Activated naive CD4-positive, alpha-beta T cell treated with Interleukin-2 at 50 U/mL for 16 hours (primary cell): ENCODE measurements at regions not wholly inside any gene's neighbourhood (a gene's known extent, or its start where the extent isn't known, plus 50 kb on each side); places are given as distances from the start of the nearest gene placed in this dataset.
"Not testable (repeated sequence)": the region's sequence is repeated elsewhere in the genome, so short reads cannot be mapped to it uniquely, and the experiment has no call there.

Source experiments
- DNase-seq: peaks from one replicate; pipeline ENCODE4 v3.0.0-alpha.2; 2020

DNA sequence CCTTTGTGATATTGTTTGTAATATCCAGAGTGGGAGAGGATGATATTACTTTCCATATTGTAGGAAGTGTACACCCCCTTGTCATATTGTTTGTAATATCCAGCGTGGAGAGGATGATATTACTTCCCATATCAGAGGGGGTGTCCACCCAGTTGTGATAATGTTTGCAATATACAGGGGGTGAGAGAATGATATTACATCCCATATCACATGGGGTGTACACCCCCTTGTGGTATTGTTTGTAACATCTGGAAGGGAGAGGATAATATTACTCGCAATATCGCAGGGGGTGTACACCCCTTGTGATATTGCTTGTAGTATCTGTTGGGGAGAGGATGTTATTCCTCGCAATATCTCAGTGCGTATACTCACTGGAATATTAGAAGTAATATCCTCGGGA lies 61.5 kb downstream of the PRSS23 start:
- DNase-seq: no peak

- DNase-seq: no peak
Measured at GRCh38 chr11:86863476-86863875, 63.1 kb downstream of the PRSS23 start.

- DNase-seq: no peak
Measured at GRCh38 chr11:86865436-86865835, 65.1 kb downstream of the PRSS23 start.

GRCh38 chr11:86869531-86869930 lies 69.2 kb downstream of the PRSS23 start:
- DNase-seq: no peak

- DNase-seq: peak; percentile 28
Measured at GRCh38 chr11:86869966-86870570, 69.7 kb downstream of the PRSS23 start.

GRCh38 chr11:86873573-86874083 lies 73.3 kb downstream of the PRSS23 start:
- DNase-seq: no peak

GRCh38 chr11:86874304-86875056 lies 74.1 kb downstream of the PRSS23 start:
- DNase-seq: no peak

DNA sequence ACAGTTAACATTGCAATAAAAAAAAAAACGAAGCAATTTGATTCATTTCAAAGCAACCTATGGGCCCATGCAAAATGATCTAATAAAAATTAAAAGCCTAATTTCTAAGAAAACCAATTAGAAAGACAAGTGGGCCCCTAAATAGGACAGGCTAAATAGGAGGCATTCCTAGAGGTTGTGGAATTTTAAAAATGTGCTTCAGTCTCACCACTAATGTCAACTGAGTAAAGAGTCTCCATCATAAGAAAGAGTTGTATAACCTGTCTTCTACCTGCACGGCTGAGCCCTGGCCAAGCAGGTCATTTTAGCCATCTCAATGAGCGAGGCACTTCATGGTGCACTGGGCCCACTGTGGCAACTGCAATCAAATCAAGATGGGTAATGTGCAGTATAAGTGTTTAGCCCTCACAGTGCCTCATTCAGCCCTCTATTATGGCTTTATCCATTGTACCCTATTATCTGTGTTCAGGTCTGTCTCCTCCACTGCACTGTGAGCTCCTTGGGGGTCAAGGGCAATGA lies 76.4 kb downstream of the PRSS23 start:
- DNase-seq: no peak

- no peak for DNase-seq
Measured at GRCh38 chr11:86877503-86877902, 77.2 kb downstream of the PRSS23 start.

GRCh38 chr11:86879241-86879640 lies 76.0 kb downstream of the FZD4 start:
- DNase-seq: not testable (repeated sequence)

DNA sequence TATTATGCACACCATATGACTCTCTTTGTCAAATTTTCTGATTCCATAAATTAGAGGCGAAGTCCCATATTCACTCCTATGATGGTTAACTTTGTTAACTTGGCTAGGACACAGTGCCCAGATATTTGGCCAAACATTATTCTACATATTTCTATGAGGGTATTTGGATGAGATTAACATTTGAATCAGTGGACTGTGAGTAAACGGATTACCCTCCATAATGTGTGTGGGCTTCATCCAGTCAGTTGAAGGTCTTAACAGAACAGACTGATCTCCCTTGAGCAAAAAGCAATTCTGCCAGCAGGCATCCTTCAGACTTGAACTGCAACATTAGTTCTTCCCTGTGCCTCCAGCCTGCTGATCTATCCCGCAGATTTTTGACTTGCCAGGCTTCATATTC lies 69.9 kb downstream of the FZD4 start:
- no peak for DNase-seq

- DNase-seq: no peak
Measured at GRCh38 chr11:86888164-86889000, 66.8 kb downstream of the FZD4 start.

GRCh38 chr11:86889001-86889341 lies 66.2 kb downstream of the FZD4 start:
- no peak for DNase-seq

DNA sequence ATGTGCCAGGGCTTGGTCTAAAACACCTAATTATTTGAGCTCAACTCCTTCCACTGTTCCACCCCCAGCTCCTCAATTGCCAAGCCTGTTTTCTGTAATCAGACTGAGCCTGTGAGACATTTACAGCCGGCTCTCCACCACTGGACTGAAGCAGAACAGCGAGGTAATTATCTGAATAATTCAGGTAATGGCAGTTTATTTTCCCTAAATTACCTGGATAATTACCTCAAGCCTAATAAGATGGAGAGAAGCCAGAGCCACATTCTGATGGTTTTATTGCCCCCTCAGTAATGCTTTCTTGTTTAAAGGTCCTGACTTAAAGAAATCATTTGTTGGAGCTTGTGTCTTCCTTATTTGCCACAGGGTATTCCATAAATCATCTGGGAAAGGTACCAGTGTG lies 64.2 kb downstream of the FZD4 start:
- DNase-seq: no peak

DNA sequence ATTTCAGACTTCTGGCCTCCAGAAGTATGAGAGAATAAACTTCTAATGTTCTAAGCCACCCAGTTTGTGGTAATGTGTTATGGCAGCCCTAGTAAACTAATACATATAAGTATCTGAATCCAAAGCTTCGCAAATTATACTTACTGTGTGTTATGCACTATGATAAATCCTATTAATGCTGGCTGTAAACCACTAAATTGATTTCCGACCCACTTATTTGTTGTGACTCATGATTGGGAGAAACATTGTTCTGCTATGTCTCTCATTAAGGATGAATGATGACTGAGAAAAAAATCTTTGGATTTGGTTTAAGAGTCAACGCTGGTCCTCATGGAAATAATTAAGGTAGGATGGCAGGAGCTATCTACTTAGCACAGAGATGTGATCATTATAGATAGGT lies 62.0 kb downstream of the FZD4 start:
- no peak for DNase-seq
